GM19397 (cell line): ENCODE measurements at regions not wholly inside any gene's neighbourhood (a gene's known extent, or its start where the extent isn't known, plus 50 kb on each side); places are given as distances from the start of the nearest gene placed in this dataset.
"Not testable (repeated sequence)": the region's sequence is repeated elsewhere in the genome, so short reads cannot be mapped to it uniquely, and the experiment has no call there.

Experiments
- ATAC-seq: cut with Tn5 transposase; IDR thresholded peaks from one replicate; pipeline ENCODE4 v1.9.1; 2021; ENCODE audit warnings: mild to moderate bottlenecking, moderate library complexity; ENCODE audit not compliant: unreplicated experiment

DNA sequence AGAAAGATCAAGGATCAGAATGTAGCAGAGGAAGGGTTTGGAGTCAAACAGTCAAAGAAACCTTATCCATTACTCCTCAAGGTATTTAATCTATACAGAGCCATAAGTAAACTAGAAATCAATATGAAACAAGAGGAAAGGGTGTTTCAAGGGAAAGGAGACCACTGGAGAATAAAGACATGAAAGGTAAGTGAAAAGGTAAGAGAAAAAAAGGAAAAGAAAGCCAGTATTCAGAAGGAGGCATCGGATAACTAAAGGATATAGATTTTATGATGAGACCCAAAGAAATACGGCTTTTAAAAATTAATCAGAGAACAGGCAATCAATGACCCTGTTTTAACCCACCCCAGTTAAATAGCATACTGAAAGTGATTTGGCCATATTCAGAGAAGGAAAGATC is 438.7 kb upstream of the MIR17HG start:
- no peak for ATAC-seq

DNA sequence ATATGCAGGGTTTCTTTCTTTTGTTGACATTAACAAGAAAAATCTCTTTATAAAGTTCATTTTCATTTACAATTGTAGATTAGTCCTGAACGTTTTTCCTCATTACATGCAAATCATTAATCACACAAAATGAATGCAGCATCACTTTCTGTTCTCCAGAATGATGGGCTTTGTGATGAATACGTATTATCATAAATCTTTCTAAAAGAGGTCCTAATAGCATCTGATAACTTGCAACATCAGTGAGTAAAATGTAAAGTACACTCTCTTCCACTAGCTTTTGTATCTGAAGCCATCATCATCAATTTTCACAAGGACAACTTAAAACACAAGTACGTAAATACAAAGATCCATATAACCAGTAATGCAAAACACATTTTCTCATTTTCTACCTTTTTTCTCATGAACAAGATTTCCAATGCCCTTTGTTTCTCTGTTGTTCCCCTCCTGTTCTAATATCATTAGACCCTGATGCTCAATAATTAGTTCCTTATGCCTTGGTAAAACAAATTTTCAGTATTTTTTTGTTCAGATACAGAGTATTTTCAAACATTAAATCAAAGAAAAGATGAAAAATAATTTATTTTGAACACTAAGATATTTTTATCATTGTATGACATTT is 437.4 kb upstream of the MIR17HG start:
- no peak for ATAC-seq

DNA sequence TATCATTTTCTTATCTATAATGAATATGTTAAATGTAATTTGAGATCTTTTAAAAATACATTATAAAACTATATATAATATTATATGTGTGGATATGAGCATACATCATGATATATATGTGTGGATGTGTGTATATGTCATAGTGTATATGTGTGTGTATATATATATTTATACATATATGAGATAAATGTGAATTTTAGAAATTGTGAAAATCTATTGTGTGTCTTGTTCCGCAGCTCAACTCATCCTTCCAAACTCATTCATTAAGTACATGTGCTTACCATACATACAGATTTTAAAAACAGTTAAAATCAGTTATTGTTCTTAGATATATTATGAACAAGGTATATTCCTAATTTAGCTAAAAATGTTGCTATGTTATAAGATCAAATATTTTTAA is 435.2 kb upstream of the MIR17HG start:
- no peak for ATAC-seq

DNA sequence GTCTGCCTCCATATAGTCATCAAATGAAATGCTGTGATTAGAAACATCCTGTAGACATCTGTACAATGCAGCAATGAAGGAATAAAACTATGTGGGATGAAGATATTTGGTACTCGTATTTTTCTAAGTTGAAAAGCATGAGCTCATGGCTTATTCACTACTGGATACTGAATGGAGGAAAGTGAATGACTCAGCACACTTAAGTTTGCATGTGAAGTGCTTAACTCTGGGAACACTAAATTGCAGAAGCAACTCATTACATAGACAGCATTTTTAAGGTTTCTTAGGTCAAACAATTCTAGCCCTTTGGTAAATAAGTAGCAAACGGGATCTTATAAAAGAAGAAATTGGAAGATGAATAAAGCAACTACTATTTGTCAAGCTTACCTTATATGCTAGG is 429.0 kb upstream of the MIR17HG start:
- ATAC-seq = no peak

DNA sequence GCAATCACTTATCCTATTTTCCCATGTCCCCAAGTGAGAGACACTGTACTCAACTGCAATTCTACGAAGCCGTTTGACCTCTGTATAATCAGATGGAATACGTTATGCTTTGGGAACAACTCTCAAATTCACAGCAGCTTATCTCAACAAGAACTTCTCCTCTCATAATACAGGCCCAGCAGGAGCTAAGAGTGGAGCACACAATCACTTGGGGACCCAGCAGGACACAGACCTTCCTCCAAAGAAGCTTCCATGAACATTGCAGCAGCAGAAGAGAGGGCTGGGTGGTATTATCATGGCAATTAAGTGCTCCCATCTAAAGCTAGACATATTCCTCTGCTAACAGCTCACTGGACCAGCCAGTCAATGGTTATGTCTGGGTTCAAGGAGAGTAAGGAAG is 428.3 kb upstream of the MIR17HG start:
- ATAC-seq = no peak

DNA sequence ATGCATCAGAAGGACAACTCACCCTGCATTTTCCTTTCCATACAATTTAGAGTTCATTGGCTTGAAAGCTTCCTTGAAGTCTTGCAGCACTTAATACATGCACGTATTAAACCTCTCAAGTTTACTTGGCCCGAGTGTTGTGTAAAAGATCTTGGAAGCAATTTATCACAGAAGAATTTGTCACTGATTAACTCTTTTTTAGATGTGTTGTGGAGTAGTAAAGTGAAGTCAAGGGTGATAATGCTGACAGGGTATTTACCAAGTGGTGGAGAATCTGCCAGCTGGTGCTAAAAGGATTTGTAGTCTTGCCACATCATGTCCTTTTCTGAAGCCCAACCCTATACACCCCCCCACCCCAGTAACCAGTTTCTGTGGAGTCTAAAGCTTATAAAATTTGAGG is 421.0 kb upstream of the MIR17HG start:
- ATAC-seq = no peak

DNA sequence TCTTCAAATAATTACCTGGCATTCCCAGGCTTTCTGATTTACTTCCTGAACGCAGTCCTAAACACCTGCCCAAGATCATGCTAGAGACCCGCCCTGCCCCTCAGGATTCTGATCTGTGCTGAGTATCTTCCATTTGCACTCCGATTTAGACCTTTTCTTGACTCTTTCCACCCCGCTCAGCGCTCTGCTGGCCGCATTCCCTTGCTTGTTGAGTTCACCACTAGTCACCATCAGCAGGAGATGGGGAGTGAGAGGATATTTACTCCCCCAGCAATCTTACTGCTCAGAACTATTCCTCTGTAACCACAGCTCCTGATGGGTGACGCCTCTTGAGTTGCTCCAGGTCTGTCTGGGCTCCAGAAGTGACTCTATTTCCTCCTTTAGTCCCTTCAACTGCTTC is 419.4 kb upstream of the MIR17HG start:
- ATAC-seq = no peak

DNA sequence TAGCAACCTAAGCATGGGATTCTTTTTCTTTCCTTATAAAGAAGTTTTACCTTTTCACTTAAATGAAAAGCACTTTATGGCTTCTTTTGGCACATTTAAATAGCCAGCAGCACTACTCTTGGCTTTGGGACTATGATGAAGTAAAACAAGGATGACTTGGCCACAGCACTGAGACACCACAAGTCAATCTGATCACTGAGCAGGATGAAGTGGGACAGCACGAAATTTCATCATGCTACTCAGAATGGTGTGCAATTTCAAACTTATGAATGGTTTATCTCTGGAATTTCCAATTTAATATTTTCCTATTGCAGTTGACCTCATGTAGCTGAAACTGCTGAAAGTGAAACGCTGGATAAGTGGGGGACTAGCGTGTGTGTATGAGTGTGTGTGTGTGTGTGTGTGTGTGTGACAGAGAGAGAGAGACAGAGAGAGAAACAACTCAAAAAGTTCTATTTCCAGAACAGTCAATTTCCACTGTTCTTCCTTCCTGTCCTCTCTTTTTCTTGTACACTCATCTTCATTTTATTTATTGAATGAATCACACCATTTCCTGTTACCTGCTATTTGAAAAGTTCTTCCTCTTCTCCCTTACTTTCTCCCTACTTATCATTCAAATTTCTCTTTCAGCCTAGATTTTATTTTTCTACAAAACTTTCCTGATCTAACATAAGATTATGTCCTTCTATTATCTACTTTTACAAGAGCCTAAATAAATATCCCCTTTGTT is 414.2 kb upstream of the MIR17HG start:
- ATAC-seq = no peak

DNA sequence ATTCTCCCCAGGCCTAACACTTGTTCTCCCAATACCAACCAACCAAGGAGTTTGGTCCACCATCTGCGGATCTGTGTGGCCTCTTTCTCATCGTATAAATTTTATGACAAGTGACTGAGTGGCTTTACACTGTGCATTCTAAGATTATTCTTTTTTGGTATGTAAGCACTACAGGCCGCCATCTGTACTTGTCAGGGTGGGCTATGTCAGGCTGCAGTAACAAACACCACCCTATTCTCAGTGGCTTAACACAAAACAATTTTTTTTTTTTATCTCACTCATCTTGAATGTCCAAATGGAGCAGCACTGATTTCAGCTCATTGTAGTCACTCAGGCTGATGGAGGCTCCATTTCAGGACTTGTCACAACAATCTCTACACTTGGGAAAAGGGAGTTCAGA is 412.7 kb upstream of the MIR17HG start:
- ATAC-seq = no peak

DNA sequence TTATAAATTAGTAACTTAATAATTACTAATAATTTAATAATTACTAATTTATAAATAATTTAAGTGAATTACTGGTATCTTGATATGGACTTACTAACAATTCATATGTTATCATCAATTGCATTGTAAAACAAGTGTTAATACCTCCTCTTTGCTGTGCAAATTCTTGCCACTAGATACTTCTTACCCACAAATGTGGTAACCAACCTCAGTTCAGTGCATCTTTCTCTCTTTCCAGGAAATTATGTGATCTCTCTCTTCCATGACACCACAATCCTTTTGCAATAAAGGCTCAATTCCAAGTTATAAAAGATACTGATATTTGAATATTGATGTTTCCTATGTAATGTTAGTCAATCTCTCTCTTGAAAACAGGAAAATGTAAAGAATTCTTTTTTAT is 408.6 kb upstream of the MIR17HG start:
- ATAC-seq = no peak

DNA sequence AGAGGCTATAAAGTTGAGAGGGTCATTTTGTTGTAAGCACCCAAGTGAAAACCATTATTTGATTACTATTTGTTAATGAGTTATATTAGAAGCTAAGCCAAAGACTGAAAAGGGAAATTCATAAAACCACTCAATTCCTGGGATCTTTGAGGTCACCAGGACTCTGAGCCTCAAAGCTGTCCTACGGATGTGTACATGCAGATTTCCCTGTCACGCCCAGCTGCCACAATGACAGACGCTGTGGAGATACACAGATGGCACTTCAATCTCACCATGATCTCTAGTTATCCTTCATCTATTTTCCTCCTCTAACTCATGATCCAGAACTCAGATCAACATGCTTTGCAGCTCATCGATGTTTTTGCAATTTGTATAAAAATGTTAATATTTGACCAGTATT is 403.5 kb upstream of the MIR17HG start:
- ATAC-seq = no peak

DNA sequence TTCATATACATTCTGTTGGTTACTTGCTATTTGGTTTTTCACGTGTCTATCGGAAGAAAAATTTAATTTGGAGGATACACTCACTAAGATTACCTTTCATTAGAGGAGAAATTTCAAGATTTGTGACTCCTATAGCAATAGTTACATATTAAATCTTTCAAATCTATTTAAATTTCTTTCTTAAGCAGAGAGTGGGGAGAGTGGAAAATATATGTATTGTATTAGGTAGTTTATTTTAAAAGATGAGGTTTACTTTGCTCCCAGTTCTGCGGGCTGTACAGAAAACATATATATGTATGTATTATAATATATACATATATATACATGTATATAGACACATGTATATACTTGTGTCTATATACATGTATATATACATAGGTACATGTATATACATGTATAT is 402.3 kb upstream of the MIR17HG start:
- not testable (repeated sequence) for ATAC-seq

DNA sequence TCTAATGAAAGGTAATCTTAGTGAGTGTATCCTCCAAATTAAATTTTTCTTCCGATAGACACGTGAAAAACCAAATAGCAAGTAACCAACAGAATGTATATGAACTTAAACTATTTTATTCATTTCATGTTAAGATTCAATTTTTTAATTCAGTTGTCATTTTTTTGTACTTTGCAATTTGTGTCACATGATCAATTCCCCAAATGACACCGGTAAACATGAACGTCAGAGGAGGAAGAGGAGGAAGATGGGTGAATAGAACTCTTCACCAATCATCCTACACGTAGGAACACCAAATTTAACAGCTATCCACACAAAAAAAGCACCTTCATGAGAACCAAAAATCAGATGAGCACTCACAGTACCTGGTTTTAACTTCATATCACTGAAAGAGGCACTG is 401.4 kb upstream of the MIR17HG start:
- ATAC-seq = not testable (repeated sequence)

DNA sequence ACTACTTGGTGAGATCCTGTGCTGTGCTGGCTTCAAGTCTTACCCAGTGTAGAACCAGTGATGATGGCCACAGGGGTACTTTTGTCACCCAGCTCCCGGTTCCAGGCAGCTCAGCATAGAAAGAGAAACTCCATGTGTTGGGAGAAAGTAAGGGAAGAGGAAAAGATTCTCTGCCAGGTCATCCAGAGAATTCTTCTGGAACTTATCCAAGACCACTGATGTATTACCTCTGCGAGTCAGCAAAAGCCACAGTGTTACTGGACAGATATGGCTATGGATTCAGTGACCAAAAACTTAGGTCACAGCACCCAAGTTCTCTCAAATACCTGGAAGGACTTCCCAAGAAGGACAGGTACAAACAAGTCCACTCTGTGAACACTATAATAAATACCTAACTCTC is 399.5 kb upstream of the MIR17HG start:
- ATAC-seq = no peak

DNA sequence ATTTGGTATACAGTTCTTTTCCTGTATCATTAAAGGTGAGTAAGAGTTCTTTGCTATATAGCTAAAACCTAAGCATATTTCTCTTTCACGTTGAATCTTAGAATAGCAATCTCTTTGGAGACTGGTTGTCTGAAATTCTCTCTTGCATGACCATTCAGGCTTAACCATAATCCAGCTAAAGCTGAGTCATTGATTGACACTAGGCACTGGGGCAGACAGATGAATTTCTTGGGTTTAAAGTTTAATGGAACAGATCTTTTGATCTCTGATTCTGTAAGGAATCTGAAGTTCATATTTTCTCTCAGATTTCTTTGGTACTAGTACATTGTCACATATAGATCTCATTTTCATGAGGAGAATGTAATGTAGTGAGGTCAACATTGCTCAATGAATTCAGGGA is 397.3 kb upstream of the MIR17HG start:
- no peak for ATAC-seq

DNA sequence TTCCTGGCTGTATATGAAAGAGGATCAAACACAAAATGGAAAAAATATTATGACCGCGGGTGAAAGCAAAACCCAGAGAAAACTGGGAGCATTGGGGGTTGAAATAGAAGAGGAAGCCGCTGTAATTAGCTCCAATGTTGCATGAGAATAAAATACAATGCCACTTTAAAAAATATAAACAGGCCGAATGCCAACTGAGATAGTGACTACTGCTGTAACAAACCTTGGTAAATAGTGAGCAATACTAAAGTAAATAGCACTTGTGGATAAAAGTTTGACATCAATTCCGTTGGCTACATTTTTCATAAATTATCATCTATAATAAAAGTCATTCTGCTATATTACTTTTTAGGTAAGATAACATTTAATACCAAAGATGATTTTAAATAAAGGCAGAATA is 395.8 kb upstream of the MIR17HG start:
- no peak for ATAC-seq

DNA sequence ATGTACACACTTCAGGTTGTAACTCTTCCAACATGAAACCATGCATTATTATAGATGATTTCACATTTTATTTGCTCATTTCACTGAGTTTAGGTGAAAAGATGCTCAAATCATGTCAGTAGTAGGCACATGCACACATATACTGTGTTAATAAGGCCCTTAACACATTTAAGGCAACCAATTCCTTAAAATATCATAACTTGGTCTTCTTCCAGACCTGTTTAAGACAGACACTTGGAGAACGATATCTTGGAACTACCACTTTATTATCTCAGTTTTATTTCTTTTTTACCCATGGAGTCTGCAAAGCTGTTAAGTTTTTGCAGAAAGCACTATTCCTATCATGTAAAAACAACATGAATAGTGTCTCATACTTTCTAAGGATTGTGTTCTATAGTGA is 395.2 kb upstream of the MIR17HG start:
- no peak for ATAC-seq

DNA sequence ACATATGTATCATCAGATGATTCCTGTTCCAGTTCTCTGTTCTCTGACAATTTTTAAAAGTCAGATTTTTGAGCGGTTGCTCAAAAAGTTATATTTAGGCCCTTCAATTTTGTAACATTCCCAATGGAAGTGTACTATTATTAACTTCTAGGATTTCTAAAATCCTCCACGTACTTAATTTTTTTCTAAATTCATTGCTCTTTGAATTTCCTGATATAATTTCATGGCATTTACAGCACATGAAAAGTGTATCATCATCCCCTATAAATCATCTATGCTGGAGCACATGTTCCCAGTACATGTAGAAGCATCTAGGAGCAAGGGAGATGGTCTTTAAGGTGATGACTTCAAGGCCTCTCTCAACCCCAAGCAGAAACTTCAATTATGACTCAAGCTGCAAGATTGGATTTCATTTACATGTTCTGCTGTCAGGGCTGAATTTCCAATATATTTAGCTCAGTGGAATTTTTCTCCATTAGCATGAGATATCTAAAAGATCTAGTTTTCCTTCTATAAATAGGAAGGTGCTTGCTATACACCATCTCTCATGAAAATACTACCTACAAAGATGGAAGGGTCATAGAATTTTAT is 392.8 kb upstream of the MIR17HG start:
- no peak for ATAC-seq

DNA sequence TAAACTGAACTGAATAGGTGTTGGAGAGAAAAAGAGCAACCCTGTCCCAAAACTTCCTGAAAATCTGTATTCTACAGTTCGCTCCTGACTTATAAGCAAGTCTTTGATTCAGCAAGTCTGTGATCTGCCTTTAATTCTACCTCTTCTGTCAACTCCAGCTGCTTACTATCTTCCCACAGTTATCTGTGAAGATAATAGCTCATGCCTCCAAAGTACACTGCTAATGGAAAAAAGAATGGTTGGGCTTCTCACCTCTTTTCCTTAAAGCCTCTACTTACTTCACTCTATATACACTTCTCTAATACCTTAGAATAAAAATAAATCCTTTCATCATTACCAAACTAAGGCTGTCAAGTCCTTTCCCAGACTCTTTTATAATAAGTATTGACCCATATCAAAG is 391.5 kb upstream of the MIR17HG start:
- ATAC-seq = no peak

DNA sequence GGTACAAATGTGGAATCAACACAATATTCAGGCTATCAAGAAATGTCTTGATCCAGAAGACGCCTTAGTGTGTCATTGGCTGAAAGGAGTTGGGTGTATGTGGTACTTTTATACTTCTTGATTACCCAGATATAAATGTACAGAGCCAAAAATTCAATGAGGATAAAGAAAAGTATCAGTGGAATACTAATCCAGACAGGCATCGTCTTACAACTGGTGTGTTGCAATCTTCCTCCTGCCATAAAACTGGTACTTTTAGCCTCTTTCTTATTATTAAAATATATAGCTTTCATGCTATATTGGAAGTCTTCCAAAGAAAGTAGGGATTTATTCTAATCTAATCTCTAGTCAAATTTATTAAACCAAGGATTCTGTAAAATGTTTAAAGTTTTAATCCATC is 388.6 kb upstream of the MIR17HG start:
- no peak for ATAC-seq

DNA sequence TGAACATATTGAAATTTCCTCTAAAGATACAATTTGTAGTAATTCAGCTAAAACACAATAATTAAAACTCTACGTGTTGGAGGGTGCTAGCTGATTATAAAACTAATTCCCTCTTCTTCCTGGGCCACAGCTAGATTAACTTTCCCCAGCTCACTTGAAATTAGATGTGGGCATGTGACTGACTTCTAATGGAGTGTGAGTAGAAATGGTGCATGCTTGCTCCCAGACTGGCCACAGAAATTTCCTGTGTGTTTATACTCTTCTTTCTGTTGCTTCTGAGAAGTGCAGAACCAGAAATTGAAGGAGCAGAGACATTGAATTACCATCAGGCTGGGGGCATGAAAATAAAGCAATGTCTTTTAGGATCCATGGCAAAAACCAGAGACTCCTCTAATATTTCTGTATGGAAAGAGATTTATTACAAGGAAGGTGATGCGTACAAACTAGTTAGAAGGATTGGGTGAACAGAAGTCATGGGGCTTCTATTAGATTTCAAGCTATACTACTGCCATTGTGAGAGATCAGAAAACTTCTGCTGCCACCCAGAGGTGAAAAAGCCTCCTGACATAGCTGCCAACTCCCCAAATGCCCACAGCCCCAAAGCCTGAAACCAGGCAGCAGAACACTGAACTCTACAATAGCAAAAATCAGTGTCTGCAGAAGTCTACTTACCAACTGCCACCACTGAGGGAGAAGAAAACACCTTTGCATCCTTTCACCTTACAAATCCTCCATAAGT is 379.2 kb upstream of the MIR17HG start:
- no peak for ATAC-seq
